ENCODE measurements at regions not wholly inside any gene's neighbourhood (a gene's known extent, or its start where the extent isn't known, plus 50 kb on each side); places are given as distances from the start of the nearest gene placed in this dataset.

GRCh38 chr2:19809206-19809605 lies 92.6 kb downstream of the TTC32 start:
- no peak for DNase-seq (ENCODE audit: low spot score)

GRCh38 chr2:19807866-19808265 lies 93.9 kb downstream of the TTC32 start:
- DNase-seq (ENCODE audit: low spot score): no peak

GRCh38 chr2:19807346-19807745 lies 94.4 kb downstream of the TTC32 start:
- no peak for DNase-seq (ENCODE audit: low spot score)

GRCh38 chr2:19806591-19806990 lies 95.2 kb downstream of the TTC32 start:
- no peak for DNase-seq (ENCODE audit: low spot score)

GRCh38 chr2:19806131-19806530 lies 95.7 kb downstream of the TTC32 start:
- no peak for DNase-seq (ENCODE audit: low spot score)

- no peak for DNase-seq (ENCODE audit: low spot score)
Observed at GRCh38 chr2:19805266-19805665, 96.5 kb downstream of the TTC32 start.

- DNase-seq (ENCODE audit: low spot score): no peak
Observed at GRCh38 chr2:19804639-19805260, 97.0 kb downstream of the TTC32 start.

- DNase-seq (ENCODE audit: low spot score): no peak
Observed at GRCh38 chr2:19802086-19802841, 99.5 kb downstream of the TTC32 start.

GRCh38 chr2:19801367-19802080 lies 100.3 kb downstream of the TTC32 start:
- DNase-seq (ENCODE audit: low spot score): no peak

GRCh38 chr2:19800796-19801195 lies 101.0 kb downstream of the TTC32 start:
- no peak for DNase-seq (ENCODE audit: low spot score)

GRCh38 chr2:19799881-19800780 lies 101.7 kb downstream of the TTC32 start:
- no peak for DNase-seq (ENCODE audit: low spot score)

GRCh38 chr2:19797871-19798270 lies 103.9 kb downstream of the TTC32 start:
- no peak for DNase-seq (ENCODE audit: low spot score)

GRCh38 chr2:19797243-19797810 lies 104.5 kb downstream of the TTC32 start:
- no peak for DNase-seq (ENCODE audit: low spot score)

- DNase-seq (ENCODE audit: low spot score): no peak
Observed at GRCh38 chr2:19796035-19796695, 105.6 kb downstream of the TTC32 start.

GRCh38 chr2:19793132-19793750 lies 108.5 kb downstream of the TTC32 start:
- DNase-seq (ENCODE audit: low spot score): no peak

- DNase-seq (ENCODE audit: low spot score): no peak
Observed at GRCh38 chr2:19790291-19790690, 111.5 kb downstream of the TTC32 start.

- DNase-seq (ENCODE audit: low spot score): no peak
Observed at GRCh38 chr2:19787134-19787533, 114.6 kb downstream of the TTC32 start.

- DNase-seq (ENCODE audit: low spot score): no peak
Observed at GRCh38 chr2:19786408-19787058, 115.2 kb downstream of the TTC32 start.

- DNase-seq (ENCODE audit: low spot score): no peak
Observed at GRCh38 chr2:19785867-19786266, 115.9 kb downstream of the TTC32 start.

GRCh38 chr2:19785447-19785846 lies 116.3 kb downstream of the TTC32 start:
- no peak for DNase-seq (ENCODE audit: low spot score)
